Pons (tissue), 1 donor: ENCODE measurements at regions not wholly inside any gene's neighbourhood (a gene's known extent, or its start where the extent isn't known, plus 50 kb on each side); places are given as distances from the start of the nearest gene placed in this dataset.
"Not testable (repeated sequence)": the region's sequence is repeated elsewhere in the genome, so short reads cannot be mapped to it uniquely, and the experiment has no call there.

ENCODE experiments used
- DNase-seq: peaks from one replicate; pipeline ENCODE4 v3.0.0-alpha.2; 2016; ENCODE audit warnings: low spot score

DNA sequence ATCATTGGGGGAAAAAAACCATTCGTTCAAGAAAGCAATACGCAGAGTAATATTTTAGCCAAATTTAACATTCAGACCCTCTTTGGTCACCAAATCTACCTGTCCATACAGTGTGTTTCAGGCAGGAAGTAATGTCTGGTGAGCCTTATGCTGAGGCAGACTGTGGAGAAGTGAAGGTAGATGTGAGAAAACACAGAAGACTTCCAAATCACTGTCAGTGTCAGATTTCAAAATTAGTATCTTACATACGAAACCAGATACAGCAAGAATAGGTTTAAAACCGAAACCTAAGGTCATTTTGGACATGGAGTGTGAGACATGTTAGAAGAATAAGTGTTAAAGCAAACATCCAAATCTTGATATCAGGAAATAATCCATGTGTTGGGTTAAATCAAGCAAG is 664.5 kb upstream of the HTR2C start:
- DNase-seq = no peak

DNA sequence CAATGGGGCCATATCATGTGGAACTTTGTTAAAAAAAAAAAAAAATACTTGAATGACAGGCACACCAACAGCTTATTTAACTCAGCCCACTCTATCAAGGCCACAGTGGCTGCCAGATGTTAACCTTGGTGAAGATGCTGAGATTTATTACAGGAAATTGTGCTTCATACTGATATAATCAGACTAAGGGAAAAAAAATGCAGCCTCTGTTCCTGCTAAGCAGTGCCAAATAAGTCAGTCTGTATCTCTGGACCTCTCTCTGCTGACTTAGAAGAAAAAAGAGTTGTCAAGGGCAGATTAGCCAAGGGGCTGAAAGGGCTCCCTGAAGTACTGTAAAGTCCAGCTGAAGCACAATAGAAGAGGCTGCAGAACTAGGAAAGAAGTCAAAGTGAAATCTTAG is 677.7 kb upstream of the HTR2C start:
- no peak for DNase-seq

- DNase-seq = no peak
Observed at GRCh38 chrX:113892891-113893290, 691.0 kb upstream of the HTR2C start.

DNA sequence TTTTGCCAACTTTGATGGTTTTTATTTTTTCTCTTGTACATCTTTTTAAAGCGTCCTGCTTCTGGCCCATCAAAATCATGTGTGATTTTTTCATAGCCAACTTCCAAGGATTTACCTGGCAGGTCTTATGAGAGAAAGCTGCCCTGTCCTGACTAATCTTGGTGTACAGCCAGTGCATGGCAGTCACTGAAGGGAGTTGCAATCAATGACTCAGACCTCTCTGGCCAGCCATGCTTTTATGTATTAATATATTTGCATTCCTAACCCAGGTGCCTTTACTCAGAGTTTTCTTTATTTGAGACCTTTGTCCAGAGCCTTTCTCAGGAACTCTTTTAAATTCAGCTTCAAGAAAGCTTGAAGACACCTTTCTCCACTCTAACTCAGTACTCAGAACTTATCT is 691.5 kb upstream of the HTR2C start:
- no peak for DNase-seq

- DNase-seq = no peak
Observed at GRCh38 chrX:113873056-113873455, 710.8 kb upstream of the HTR2C start.

DNA sequence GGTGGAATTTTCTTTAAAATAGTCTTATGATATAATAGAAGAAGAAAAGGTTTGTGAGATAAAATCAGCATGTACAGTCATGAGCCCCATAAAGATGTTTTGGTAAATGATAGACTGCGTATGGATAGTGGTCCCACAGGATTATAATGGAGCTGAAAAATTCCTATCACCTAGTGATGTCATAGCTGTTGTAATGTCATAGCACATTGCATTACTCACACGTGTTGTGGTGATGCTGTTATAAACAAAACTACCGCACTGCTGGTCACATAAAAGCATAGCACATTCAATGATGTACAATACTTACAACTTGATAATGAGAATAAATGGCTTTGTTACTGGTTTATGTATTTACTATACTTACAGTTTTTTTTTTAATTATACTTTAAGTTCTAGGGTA is 715.2 kb upstream of the HTR2C start:
- no peak for DNase-seq

- peak; percentile 1 for DNase-seq
Observed at GRCh38 chrX:113868177-113868576, 715.7 kb upstream of the HTR2C start.

DNA sequence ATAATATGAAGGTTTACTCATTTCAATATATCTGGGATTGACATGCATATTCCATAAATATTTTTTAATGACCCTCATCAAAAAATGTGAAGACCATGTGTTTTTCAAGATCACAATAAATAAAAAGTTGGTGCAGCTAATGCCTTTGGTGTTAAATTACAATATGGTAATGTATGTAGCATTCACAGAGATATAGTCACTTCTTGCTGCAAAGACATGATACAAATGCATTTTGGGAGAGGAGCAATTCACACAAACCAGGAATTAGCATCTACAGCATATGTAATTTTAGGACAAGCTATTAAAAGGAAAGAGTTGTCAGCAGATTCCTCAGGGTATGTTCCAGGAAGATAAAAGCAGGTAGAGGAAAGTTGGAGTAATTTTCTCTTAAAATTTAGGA is 734.5 kb upstream of the HTR2C start:
- no peak for DNase-seq

GRCh38 chrX:113833096-113834055 is 750.5 kb upstream of the HTR2C start:
- DNase-seq = no peak

GRCh38 chrX:113828470-113828869 is 755.4 kb upstream of the HTR2C start:
- DNase-seq = no peak

DNA sequence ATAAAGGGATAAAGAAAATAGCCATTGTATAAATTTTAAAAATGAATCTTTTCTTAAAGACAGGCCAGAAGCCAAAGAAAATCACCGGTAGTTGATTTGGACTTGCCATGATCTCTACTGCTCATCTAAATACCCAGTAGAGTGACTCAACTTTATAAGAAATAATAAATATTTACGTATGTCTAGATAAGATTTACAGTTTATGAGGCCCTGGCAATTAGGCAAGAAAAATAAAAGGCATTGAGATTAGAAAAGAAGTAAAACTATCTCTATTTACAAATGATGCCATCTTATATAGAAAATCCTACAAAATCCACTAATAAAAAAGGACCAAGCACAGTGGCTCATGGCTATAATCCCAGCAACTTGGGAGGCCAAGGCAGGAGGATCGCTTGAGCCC is 765.5 kb upstream of the HTR2C start:
- no peak for DNase-seq

DNA sequence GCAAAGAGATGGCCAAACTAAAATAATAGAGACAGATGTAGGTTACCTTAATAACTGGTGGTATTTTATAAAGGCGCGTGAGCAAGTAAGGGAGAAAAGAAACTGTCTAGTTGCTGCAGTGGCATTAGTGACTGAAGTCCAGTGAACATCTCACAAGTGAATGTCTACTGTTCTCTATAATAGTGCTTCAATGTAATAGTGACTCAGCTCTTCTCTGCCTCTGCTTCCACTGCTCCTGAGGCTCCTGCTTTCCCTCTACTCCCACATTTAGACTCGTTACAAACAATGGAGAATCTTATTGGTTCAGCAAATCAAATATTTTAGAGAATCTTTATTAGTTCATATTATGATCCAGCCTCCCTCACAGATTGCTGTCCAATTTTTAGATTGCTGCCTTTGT is 779.1 kb upstream of the HTR2C start:
- DNase-seq = no peak

- no peak for DNase-seq
Observed at GRCh38 chrX:113804291-113804690, 779.6 kb upstream of the HTR2C start.

GRCh38 chrX:113802837-113803236 is 781.0 kb upstream of the HTR2C start:
- DNase-seq = no peak

- no peak for DNase-seq
Observed at GRCh38 chrX:113800955-113801354, 782.9 kb upstream of the HTR2C start.

DNA sequence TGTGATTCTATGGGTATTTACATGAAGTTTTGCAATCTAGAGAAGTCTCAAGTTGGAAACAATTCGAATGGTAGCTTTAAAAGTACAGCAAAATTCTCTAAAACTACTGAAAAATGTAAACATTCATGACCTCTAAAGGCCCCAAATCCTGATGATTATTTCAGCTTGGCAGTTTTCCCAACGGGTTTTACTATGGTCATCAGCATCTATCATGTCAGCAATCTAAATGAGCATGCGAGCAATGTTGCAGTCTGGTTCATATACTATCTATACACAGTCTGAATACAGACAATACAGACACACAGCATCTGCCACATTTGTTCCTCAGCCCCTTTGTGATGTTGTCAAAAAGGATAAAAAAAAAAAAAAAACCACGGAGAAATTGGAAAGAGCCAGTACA is 790.3 kb upstream of the HTR2C start:
- DNase-seq = no peak

GRCh38 chrX:113790987-113791386 is 792.9 kb upstream of the HTR2C start:
- no peak for DNase-seq

DNA sequence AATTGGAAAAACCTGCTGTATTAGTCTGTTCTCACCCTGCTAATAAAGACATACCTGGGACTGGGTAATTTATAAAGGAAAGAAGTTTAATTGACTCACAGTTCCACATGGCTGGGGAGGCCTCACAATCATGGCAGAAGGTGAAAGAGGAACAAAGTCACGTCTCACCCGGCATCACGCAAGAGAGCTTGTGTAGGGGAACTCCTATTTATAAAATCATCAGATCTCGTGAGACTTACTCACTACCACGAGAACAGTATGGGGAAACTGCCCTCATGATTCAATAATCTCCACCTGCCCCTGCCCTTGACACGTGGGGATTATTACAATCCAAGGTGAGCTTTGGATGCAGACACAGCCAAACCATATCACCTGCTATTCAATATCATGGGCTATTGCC is 799.1 kb upstream of the HTR2C start:
- DNase-seq = not testable (repeated sequence)

GRCh38 chrX:113770806-113771205 is 813.1 kb upstream of the HTR2C start:
- no peak for DNase-seq

DNA sequence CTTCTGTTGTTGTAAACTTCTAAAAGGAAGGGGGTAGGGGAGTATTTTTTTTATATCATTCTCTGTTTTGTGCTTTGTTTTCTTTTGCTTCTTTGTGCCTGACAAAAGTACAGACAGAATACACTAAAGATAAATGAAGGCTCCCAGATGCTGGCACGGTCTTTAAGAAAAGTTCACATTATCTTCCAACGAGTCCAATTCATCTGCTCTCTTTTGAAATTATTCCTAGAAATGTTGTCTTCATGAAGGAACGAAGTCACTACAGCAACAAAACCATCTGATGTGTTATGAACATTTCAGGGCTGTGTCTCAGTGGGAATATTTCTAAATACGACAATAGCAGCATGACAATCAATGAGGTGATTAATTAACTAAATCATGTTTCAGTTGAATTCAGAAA is 813.8 kb upstream of the HTR2C start:
- DNase-seq = no peak

DNA sequence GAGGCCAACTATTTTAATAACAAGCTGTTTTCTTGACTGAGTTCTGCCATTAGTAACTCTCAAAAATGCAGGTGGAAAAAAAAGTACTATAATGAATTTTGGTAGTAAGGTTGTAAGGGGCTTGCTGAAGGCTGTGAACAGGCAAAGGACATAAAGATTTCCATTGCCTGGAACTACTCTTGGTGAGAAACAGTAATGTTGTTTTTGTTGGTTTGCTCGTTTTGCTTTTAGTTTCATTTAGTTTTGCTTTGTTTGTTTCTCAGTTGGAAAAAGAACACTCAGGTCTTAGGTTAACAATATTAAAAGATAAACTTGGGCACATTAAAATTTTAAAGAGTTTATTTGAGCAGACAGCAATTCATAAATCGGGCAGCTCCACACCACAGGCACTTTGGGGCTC is 824.5 kb upstream of the HTR2C start:
- DNase-seq = no peak

DNA sequence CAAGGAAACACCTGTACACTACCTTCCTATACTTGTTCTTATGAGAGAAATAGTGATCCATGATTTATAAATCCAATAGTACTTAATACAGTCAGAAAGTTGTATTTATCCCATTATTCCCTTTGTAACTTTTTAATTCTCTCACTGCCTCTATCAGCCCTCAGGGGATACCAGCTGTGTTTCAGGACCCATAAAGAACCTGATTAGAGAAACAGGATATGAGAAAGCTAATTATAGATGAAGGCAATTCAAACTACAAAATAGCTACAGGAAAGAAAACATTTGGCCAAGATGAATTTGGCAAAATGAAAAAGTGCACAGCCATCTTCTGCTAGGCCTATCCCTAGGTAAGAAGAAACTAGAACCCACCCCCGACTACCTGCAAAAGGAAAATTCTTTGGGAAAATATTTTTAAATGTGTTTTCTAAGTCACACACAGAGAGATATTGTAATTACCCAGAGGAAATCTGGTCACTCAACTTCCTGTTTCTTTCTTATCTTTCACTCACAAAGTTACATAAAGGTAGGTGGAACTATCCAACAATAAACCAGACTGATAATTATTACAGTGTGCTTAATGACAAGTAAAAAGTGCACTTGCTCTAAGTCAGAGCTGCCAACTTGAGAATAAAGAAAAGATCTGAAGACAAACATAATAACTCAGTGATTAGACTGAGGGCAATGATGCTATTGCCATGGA is 836.5 kb upstream of the HTR2C start:
- no peak for DNase-seq

DNA sequence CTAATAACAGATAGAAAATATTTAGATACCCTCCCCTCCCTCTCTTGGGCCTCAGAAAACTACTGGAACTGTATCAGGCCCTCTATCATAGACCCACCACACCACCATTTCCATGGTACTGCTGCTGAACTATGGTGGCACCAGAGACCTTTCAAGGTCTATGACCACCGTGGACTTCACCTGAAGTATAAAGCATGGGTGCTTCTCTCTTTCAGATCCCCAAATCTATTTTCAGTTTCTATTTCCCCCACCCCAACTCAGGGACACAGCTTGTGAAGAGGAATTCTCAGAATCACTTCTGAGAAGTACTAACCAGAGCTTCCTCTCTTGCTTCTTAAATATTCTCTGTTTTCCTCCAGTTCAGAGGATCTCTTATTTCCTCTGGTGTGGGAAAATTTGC is 840.8 kb upstream of the HTR2C start:
- no peak for DNase-seq
